WTC11 (cell line): ENCODE measurements at regions not wholly inside any gene's neighbourhood (a gene's known extent, or its start where the extent isn't known, plus 50 kb on each side); places are given as distances from the start of the nearest gene placed in this dataset.

Experiments
- ATAC-seq: fragments of 200-7000 bp; cut with Tn5 transposase; 2 replicates; pipeline ENCODE4 v1.10.0; 2021; ENCODE audit warnings: mild to moderate bottlenecking, moderate library complexity
- CTCF ChIA-PET: fragments of 300-600 bp; sonication (Branson Sonifier 250); formaldehyde crosslinking; loops from one replicate; lab custom pipeline; 2021; ENCODE audit warnings: antibody characterized with exemption; lab: Charles Lee
- POLR2A ChIA-PET: fragments of 350-600 bp; sonication (Branson Sonifier 250); formaldehyde crosslinking; loops from one replicate; lab custom pipeline; 2021; ENCODE audit warnings: antibody characterized with exemption; lab: Charles Lee
- DNase-seq: peaks from one replicate; pipeline ENCODE4 v3.0.0; 2021; ENCODE audit warnings: low spot score
- H3K27ac Mint-ChIP-seq: 2 replicates; pipeline ENCODE4 v1.8.0; 2021; ENCODE audit warnings: mixed read lengths
- H3K27me3 Mint-ChIP-seq: 2 replicates; pipeline ENCODE4 v1.8.0; 2021; ENCODE audit warnings: low read depth, mild to moderate bottlenecking, moderate library complexity, mixed read lengths
- H3K36me3 Mint-ChIP-seq: 2 replicates; pipeline ENCODE4 v1.8.0; 2021; ENCODE audit warnings: mixed read lengths
- H3K4me1 Mint-ChIP-seq: 2 replicates; pipeline ENCODE4 v1.8.0; 2022; ENCODE audit warnings: mixed read lengths
- H3K4me3 Mint-ChIP-seq: 2 replicates; pipeline ENCODE4 v1.8.0; 2021; ENCODE audit warnings: mild to moderate bottlenecking, moderate library complexity, mixed read lengths
- H3K9me3 Mint-ChIP-seq: 2 replicates; pipeline ENCODE4 v1.8.0; 2021; ENCODE audit warnings: mixed read lengths
- ATF3 ChIP-seq: sonication (generic); formaldehyde crosslinking; conservative IDR thresholded peaks from 2 replicates; pipeline ENCODE4 v1.8.1; 2022; ENCODE audit warnings: mild to moderate bottlenecking, missing genetic modification reagents
- ATF6 ChIP-seq: sonication (generic); formaldehyde crosslinking; IDR thresholded peaks from 2 replicates; pipeline ENCODE4 v1.8.1; 2023; ENCODE audit warnings: mild to moderate bottlenecking, missing genetic modification reagents
- E2F4 ChIP-seq: sonication (generic); formaldehyde crosslinking; IDR thresholded peaks from 2 replicates; pipeline ENCODE4 v1.8.1; 2022; ENCODE audit warnings: low read depth, mild to moderate bottlenecking, moderate library complexity, missing genetic modification reagents, borderline replicate concordance
- FOXP4 ChIP-seq: sonication (generic); formaldehyde crosslinking; IDR thresholded peaks from 2 replicates; pipeline ENCODE4 v1.8.0; 2022; ENCODE audit warnings: mild to moderate bottlenecking, missing genetic modification reagents
- MAX ChIP-seq: sonication (generic); formaldehyde crosslinking; IDR thresholded peaks from 2 replicates; pipeline ENCODE4 v1.8.0; 2022; ENCODE audit warnings: mild to moderate bottlenecking, missing genetic modification reagents
- MLX ChIP-seq: sonication (generic); formaldehyde crosslinking; IDR thresholded peaks from 2 replicates; pipeline ENCODE4 v1.8.1; 2023; ENCODE audit warnings: mild to moderate bottlenecking, missing genetic modification reagents, moderate library complexity
- NR1H2 ChIP-seq: sonication (generic); formaldehyde crosslinking; IDR thresholded peaks from 2 replicates; pipeline ENCODE4 v1.9.0; 2021; ENCODE audit warnings: mild to moderate bottlenecking, moderate library complexity, missing genetic modification reagents
- PREB ChIP-seq: sonication (generic); formaldehyde crosslinking; IDR thresholded peaks from 2 replicates; pipeline ENCODE4 v1.8.1; 2022; ENCODE audit warnings: mild to moderate bottlenecking, missing genetic modification reagents, moderate library complexity, borderline replicate concordance
- TP53 ChIP-seq: sonication (generic); formaldehyde crosslinking; IDR thresholded peaks from 2 replicates; pipeline ENCODE4 v1.8.1; 2023; ENCODE audit warnings: mild to moderate bottlenecking, missing genetic modification reagents
- ZNF281 ChIP-seq: sonication (generic); formaldehyde crosslinking; IDR thresholded peaks from 2 replicates; pipeline ENCODE4 v1.8.0; 2023; ENCODE audit warnings: mild to moderate bottlenecking, missing genetic modification reagents
- ZNF425 ChIP-seq: fragments of 250-450 bp; sonication (Bioruptor Pico); conservative IDR thresholded peaks from 2 replicates; pipeline ENCODE4 v1.9.0; 2021; ENCODE audit warnings: mild to moderate bottlenecking
- ZNF671 ChIP-seq: fragments of 250-450 bp; sonication (Bioruptor Pico); IDR thresholded peaks from 2 replicates; pipeline ENCODE4 v1.8.0; 2021; ENCODE audit warnings: mild to moderate bottlenecking

GRCh38 chr9:129489838-129490582 lies 130.9 kb downstream of the C9orf50 start:
- POLR2A ChIA-PET = no interaction called here

GRCh38 chr9:129487658-129488483 lies 133.0 kb downstream of the C9orf50 start:
- peak; percentile 57 for DNase-seq
- Mint-ChIP-seq H3K27ac (no peak overlapping the region), H3K36me3 (no peaks in the 10 kb centered on the region), H3K4me3 (peak overlapping the region; percentile 65), H3K27me3 (peaks cover 91% of the 10 kb centered on the region), H3K9me3 (no peaks in the 10 kb centered on the region), H3K4me1 (peaks cover 53% of the 10 kb centered on the region)
- CTCF ChIA-PET = no interaction called here
- peak; percentile 7 for ATAC-seq
- POLR2A ChIA-PET = no interaction called here
- peak; percentile 39; the same call in 1 of the 2 replicates for TF ChIP-seq ZNF281
- TF ChIP-seq ATF3 (CRISPR knock-in tag) = no peak
- no peak for TF ChIP-seq MLX
- peak; percentile 19; the same call in 1 of the 2 replicates for TF ChIP-seq FOXP4 (CRISPR knock-in tag)
- TF ChIP-seq MAX (CRISPR knock-in tag) = peak; percentile 61

More at GRCh38 chr9:129489838-129490582, 130.9 kb downstream of the C9orf50 start:
- no peak for ATAC-seq
- no peak for DNase-seq
- peaks cover 55% of the 10 kb centered on the region for H3K4me1 Mint-ChIP-seq
- CTCF ChIA-PET = interaction anchor here (0.7 to 1.0 kb wide), 6 partner anchors 34 to 347 kb away, joined by 3 read pairs; no protein-coding TSS in a partner anchor
- H3K36me3 Mint-ChIP-seq = no peaks in the 10 kb centered on the region
- peak overlapping the region; percentile 24; the same call in 1 of the 2 replicates for H3K4me3 Mint-ChIP-seq
- TF ChIP-seq TP53 (CRISPR knock-in tag) = no peak
- no peak for TF ChIP-seq E2F4 (CRISPR knock-in tag)
- TF ChIP-seq NR1H2 (CRISPR knock-in tag) = no peak
- TF ChIP-seq ATF6 (CRISPR knock-in tag) = no peak
- TF ChIP-seq ZNF671 (CRISPR knock-in tag) = no peak
- no peak for TF ChIP-seq ZNF425 (CRISPR knock-in tag)
- TF ChIP-seq PREB (CRISPR knock-in tag) = no peak
- peaks cover 89% of the 10 kb centered on the region for H3K27me3 Mint-ChIP-seq
- H3K9me3 Mint-ChIP-seq = no peaks in the 10 kb centered on the region
- H3K27ac Mint-ChIP-seq = peak overlapping the region; percentile 64; the same call in 1 of the 2 replicates
